Fibroblast of gingiva (primary cell): ENCODE measurements at regions not wholly inside any gene's neighbourhood (a gene's known extent, or its start where the extent isn't known, plus 50 kb on each side); places are given as distances from the start of the nearest gene placed in this dataset.
"Not testable (repeated sequence)": the region's sequence is repeated elsewhere in the genome, so short reads cannot be mapped to it uniquely, and the experiment has no call there.

ENCODE experiments used
- DNase-seq: peaks from one replicate; pipeline ENCODE4 v3.0.0-alpha.2; 2011; ENCODE audit warnings: low read depth

DNA sequence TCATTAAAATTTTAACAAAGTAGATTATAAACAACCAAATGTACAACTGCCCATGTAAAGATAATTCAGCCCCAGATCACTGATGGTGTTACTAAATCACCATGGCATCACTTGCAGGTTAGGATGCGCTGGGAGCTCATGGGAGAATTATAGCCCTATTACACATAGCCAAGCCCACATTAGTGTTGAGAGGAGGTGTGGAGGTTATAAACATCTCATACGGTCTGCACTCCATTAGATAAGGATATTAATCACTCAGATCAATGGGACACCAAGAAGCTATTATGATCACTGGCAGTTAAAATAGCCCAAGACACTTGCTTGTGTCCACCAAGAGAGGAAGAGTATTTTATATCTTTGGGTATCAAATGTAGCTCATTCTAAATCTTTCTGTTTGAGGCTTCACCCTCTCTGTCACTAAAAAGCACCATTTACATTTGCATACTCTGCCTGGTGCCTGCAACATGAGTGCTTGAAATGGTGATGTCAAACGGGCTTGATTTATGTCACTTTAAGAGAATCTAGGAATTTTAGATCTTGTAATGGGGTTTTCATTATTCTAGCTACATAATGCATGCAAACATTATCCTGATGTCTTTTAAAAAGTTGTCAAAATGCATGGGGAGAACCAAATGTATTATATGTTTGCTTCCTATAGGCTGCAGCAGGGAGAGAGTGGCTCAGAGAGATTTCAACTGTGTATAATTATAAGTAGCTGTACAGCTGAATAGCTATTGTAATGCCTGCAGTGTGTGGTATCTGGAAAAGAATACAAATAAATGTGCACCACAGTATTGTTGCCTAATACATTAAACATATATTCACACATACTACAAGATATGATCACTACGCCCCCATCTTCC, 654.1 kb upstream of the MARCKS start:
- DNase-seq = no peak

DNA sequence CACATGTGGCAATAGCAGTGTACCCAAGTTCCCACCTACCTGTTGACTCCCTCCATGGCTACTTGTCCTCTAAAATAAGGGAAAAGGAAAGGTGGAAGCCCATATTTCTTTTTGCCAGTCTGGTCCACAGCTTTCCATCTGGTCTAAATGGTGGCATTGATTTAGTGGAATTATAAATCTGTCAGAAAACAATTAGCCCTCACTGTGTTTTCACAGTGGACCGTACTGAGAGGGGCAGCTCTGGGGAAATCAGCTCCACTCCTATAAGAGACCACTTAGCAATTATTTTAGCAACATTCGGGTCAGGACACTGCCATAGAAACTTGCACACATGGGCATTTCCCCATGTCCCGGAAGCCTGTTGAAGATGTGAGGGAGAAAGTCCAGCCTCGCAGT, 653.4 kb upstream of the MARCKS start:
- DNase-seq = no peak

DNA sequence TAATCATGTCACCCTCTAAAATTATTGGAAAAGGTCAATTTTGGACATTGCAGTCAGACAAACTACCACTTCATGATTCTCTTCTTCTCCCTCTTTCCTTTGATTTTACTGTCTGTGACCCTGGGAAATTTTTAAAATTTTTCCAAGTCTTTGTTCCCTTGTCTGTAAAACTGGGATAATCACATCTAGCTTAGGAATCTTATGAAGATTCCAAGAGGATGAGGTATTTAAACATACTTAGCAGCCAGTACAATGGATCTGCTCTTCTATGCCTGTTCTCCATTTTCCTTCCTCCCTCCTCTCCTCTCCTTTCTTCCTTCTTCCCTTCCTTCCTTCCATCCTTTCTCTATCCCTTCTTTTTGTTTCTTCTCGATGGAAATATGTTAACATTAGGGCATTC, 651.6 kb upstream of the MARCKS start:
- no peak for DNase-seq

DNA sequence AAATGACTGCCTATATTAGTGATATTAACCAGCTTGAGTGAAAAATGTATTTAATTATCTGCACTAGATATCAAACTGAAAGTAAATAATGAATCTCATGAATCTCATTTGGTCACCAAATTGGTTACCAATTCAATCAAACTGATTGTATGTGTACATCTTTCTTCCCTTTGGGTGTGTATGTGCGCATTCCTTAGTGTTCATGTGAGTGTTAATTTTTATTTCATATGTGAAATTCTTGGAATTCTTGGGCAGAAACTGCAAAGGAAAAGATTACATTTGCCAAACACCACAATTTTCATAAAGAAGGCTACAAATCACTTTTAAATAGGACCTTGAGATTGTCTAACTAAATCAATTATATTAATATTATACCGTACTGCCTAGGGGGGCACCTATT, 648.4 kb upstream of the MARCKS start:
- DNase-seq = no peak

DNA sequence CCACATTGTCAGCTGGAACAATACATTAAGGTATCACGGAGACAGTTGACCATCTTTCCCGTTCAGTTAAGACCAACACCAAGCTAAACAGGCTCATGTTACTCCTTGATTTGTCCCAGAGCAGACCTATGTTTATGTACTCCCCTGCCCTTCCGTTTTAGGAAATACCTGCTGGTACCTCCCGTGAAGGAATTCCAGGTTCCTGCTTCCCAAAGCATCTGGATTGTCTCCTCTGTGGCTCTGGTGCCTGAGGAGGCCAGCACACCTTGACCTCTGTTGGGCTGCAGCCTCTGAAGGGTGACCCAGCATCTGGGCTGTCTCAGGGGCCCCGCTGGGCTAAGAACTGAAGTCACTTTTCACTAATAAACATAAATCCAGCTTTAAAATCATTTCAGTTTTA, 647.8 kb upstream of the MARCKS start:
- no peak for DNase-seq

DNA sequence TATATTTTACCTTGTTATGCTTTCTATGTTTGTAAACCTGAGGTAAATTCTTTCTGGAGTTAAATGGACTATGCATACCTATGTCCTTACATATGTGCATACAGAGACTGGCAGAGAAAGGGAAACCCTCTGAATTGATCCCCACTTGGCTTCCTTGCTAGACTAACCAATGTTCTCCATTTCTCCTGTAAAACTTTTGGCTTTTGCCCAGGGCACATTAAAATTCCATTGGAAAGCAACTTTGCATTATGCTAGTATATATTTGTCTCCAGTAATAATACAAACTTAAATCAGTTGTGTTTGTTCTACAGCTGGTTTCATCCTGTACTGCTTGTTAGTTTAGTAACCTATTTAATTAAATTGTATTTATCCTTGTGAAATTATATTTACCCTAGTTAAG, 646.0 kb upstream of the MARCKS start:
- no peak for DNase-seq

DNA sequence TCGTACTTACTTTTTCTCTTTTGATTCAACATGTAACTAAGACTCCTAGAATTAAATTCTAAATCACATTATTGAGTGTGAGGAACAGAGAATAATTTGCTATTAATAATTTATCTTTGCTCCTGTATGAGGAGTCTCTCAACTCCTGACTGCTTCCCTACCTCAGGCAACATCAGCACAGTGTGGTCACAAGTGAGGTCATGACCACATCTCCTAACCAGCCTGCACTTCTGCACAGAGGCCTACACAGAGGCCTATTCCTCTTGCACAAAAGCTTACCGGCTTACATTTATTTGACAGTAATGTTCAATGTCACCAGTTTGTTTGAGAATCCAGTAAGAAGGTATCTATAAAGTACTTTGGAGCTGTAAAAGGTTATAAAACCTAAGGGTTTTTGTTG, 637.4 kb upstream of the MARCKS start:
- no peak for DNase-seq

DNA sequence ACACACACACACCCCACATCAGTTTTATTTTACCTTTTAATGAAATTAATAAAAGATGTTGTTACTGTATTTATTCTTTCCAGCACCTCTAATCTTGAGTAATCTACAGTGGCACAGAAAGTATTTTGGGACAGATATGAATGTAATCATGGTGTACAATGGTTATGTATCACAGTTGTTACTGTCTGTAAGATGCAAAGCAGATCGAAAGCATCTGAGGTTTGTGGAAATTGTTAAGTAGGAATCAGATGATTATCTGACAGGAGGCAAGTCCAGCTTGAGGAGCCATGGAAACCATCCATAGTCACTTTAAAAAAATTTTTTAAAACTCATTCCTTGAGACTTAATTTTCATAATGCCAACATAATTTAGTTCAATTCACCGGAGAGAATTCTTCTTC, 636.3 kb upstream of the MARCKS start:
- no peak for DNase-seq

DNA sequence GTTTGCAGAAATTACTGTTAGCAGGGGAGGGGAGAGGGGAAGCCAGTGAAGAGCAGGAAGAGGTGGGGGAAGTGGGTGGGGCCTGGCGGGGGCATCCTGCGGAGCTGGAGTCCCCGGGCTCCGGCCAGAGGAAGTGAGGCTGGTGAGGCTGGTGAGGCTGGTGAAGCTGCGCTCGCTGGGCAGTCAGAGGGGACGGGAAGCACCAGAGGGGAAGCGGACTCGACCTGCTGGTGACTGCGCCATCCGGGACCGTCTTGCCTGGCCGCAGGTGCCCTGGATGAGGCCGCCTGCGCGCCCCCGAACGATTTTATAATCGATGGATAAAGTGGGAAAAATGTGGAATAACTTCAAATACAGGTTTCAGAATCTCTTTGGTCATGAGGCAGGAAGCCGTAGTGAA, 635.3 kb upstream of the MARCKS start:
- DNase-seq = no peak

DNA sequence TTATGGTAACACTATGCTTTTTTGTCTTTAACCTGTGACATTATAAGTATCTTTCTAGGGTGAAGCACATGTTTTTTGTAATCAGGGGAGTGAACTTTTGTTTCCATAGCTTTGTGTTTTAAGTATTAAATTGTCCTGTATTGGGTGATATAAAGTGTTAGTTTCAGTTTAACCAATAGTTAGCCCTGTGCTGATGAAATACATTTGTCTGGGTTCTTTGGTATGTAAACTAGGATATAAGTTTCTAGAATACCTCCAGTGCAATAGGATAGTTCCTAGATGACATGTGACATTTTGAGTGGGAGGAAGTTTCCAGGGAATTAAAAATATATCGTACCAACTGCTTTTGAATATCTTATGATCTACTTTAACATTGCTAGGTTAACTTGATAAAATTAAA, 611.0 kb upstream of the MARCKS start:
- peak; percentile 18 for DNase-seq

DNA sequence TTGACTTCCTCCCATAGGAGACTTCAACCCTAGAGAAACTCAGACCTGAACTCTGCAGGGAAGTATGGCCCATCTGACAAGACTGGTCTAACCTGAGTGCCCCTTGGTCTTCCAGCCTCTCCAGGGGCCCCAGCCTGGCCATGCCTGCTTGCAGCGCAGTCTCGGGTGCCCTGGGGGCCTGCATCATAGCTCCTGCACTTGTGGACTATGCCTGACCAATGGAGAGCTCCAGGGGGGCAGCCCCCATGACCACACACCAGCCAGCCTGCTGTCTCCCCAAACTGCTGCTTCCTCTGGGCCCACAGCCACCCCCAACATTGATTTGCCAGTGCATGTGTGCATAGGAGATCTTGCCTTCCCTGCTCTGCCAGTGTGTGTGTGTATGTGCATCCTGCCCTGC, 608.6 kb upstream of the MARCKS start:
- no peak for DNase-seq

DNA sequence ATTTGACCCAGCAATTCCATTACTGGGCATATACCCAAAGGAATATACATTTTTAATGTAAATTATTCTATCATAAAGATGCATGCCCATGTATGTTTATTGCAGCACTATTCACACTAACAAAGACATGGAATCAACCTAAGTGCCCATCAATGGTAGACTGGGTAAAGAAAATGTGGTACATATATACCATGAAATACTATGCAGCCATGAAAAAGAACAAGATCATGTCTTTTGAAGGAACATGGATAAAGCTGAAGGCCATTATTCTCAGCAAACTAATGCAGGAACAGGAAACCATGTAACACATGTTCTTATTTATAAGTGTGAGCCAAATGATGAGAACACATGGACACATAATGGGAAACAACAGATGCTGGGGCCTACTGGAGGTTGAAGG, 603.0 kb upstream of the MARCKS start:
- DNase-seq = not testable (repeated sequence)

DNA sequence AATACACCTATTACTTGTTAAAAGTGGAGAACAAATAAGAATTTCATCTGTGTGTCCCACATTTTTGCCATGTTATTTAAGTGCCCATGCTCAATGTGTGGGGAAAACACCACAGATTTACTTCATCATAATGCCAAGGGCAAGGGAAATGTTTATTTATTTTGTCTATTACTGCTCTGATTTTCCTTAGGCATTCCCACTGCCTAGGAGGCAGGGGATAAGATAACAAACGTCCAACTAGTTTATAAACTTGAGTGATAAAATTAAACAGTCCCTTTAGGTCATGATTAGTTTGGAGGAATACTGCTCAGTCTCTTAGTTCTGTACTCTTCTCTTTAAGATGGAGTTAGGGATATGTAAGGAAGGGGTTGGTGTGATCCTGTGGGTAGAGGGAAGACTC, 598.4 kb upstream of the MARCKS start:
- no peak for DNase-seq

DNA sequence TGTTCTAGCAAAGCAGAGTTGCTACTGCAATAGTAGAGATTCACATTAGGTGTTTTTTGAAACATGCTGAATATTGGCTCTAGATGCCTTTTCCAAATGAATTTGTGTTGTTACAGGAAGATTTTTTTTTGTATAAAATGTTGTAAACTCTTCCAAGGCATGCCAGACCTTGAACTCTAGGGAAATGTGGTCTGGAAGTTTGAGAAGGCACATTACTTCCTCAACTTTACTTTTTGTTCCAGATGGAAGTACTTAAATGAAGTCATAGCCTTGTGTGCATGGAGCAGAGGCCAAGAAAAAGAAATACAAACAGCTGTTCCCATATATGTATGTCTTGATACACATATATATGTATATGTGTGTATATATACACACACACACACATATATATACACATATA, 585.7 kb upstream of the MARCKS start:
- DNase-seq = peak; percentile 80

DNA sequence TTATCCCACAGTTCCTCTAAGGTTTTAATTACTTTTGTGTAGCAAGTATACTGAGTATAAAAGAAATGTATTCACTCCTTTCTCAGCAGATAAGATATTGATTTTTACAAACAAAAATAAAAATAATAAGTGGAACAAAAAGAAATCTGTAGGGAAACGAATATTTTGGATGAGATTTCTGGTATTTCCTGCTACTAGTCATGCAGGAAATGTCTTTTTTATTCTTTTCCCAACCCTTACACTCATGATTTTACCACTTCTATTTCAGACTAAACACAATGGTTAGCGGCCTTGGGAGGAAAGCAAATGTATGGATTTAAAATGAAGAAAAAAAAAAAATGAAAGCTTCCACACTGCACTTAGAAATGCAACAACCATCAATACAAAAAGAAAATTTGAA, 580.5 kb upstream of the MARCKS start:
- no peak for DNase-seq

DNA sequence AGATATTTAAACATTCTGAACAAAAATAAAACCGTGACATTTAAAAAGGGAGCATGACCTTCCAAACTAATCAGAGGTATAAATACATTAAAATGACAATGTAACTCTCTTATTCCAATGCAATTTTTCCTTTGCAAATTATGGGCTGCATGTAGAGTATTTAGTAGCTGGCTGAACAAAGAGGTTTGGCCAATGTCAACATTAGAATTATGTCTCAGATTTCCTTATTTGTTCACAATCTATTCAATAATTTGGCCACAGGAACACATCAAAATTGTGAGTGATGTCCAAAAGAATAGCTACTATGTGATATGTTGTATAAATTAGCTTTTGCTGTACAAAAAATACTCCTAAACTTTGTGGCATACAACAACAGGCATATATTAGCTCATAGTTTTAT, 580.0 kb upstream of the MARCKS start:
- no peak for DNase-seq

DNA sequence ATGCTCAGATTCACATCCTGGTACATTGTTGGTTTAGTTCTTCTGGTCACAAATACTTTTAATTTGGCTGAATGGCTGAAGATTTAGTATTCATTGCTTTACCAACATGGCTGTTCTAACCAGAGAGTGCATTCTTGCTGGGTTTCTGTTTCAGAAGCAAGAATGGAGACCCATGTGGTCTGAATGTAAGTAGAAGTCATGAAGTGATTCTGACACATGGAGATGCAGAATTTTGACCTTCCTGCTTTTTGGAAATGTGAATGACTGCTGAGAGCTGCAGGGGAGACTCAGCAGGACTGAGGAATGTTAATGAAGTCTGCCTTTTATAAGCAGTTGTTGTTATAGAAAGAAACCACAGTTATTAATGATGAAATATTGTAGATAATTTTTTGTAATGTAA, 576.1 kb upstream of the MARCKS start:
- DNase-seq = peak; percentile 83

DNA sequence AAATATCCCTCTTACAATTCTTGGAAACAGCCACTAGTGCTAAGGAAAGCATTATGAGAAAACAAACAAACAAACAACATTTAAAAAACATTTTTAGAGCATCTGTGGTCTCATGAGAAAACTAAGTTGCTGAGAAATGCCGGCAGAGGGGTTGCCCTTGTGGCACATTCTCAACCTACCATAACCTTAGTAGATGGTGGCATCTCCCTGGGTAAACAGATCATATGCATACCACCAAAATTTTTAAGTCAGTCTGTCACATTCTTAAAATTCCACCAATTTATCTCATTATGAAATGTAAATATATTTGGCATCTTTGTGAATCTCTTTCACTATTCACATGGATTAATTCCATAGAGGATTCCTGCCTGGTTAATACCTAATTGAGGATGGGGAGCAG, 575.7 kb upstream of the MARCKS start:
- no peak for DNase-seq

DNA sequence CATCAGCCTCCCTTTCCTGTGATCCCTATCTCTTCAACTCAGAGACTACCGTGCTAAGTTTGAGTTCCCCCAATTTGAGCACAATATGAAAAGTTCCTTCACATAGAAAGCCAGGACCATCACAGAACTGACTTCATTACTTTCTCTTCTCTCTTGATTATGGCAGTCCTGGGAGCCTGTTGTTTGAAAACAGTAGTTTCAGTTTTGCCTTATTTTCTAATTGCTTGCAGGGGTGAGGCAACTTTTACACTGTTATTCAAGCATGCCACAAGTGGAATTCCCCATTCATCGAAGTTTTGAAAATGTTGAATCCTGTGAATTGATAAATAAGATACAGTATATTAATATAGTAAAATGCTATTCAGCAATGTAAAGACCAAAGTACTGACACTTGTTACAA, 569.7 kb upstream of the MARCKS start:
- no peak for DNase-seq

DNA sequence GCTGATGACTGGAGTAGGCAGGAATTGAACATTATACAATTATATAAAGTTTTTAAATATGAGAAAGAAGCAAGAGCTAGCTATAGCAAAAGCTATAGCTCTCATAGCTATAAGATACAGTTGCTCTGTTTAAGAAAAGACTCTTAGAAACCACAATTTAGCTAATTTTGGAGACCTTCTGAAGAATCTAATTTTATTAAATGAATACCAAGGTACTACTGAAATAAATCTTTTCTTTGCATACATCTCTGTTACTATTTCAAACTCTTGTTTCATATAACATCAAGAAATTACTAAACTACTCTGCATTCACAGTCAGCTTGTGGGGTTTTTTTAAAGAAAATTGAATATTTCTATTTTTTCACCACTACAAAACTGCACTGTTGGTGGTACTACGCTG, 568.7 kb upstream of the MARCKS start:
- DNase-seq = no peak

DNA sequence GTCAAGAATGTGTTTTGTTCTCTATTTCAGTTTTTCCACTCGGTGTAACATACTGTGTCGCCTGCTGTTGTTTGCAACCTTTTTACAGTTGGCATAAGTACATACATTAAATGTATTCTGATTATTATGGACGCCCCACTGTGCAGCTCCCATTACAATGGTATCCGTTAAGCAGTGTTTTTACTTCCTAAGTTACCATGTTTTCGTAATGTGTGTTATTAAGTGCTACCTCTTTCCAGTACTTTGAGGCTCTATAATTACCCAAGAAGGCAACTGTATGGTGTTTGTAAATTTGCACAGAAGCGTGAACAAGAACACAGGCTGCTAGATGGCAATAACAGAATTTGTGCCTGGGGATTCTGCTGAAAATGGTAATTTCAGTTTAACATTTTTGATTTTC, 568.0 kb upstream of the MARCKS start:
- DNase-seq = no peak

DNA sequence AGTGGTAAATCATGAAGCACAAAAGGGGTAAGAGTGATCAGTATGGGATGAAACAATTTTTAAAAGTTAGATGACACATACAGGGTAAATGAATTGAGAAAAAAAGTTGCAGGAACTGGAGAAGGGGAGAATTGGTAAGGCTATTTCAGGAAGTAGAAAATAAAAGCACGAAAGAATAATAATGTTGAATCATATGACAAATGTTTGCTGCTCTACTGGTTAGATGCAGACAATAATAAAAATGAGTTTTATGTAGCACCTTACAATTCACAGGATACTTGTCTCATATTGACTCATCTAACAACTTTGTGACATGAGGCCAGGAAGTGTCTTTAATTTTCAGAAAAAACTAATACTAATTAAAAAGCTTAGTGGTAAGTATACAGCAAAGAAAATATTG, 566.5 kb upstream of the MARCKS start:
- no peak for DNase-seq

DNA sequence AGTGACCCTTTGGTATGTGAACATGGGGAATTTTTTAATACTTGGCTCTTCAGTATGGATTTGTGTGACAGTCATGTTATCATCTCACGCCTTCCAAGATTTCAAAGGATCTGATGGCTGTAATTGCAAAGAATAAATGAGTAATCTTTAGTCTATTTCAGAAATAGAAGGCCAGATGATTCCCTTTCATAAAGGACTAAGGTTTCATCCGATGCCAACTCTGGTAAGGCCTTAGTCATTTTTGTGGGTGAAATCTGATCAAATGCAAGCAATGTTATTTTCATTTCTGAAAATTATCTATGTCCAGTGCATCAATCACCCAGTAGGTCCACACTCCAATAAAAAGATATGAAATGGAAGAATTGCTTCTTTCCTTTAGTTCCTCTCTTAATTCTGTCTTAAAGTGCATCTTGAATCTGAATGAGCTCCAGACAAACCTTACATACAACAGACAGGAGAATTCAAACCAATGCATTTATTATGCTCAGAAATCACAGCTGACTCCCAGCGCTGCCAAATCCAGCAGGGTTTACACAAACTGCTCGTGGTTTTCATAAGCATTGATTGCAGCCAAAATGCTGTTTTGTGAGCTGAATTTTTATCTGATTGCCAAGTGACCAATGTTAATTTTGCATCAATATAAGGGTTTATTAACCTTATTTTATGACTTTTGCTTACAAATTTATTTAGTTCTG, 565.2 kb upstream of the MARCKS start:
- peak; percentile 62 for DNase-seq
